ENCODE measurements at regions not wholly inside any gene's neighbourhood (a gene's known extent, or its start where the extent isn't known, plus 50 kb on each side); places are given as distances from the start of the nearest gene placed in this dataset.

DNA sequence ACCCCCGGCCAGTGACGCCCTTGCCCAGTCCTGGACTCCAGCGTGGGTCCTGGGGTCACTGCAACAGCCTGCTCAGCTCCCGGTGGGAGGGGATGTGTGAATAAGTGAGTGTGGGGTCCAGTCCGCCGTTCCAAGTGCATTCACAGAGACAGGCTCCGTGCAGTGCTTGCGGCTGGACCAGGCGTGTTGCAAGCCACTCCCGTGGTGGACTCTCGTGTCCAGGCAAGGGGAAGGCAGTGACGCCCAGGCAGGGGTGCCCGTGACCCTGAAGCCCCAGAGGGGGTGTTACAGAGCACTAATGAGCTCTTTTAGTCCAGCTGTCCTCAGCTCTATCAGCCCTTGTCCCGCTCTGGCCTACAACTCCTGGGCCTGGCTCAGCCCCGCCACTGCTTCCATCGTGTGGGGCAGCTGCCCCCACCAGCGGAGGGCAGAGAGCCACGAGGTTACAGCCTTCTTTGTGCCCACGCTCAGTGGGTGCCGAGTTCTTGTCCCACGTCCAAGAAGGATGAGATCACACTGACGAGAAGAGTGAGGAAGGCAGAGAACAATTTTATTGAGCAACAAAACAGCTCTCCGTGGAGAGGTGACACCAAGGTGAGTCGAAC is 1807.5 kb downstream of the LRRC4C start:
- ChIA-PET CTCF (no interaction called here), RAD21 (ENCODE audit: unreplicated experiment) (no interaction called here), POLR2A (no interaction called here), SMC1A (ENCODE audit: uncharacterized antibody, unreplicated experiment) (no interaction called here)
- Histone ChIP-seq H3K4me3 (no peak overlapping the region), H3K9me3 (replicated peaks; ENCODE audit: control insufficient read depth, insufficient read depth, low read length) (no peaks in the 10 kb centered on the region), H4K20me1 (ENCODE audit: control insufficient read depth, insufficient read depth) (no peaks in the 10 kb centered on the region), H3K27ac (ENCODE audit: control insufficient read depth, insufficient read depth) (no peak overlapping the region), H3K79me2 (ENCODE audit: control insufficient read depth, insufficient read depth, low read length) (no peaks in the 10 kb centered on the region), H2AFZ (ENCODE audit: control insufficient read depth, low read depth, low read length) (no peak overlapping the region), H3K4me1 (ENCODE audit: control insufficient read depth, insufficient read depth, low read length) (no peaks in the 10 kb centered on the region), H3K9ac (ENCODE audit: control insufficient read depth, insufficient read depth, low read length) (no peak overlapping the region), H3K27me3 (replicated peaks in 1 of 2; ENCODE audit: control insufficient read depth in 2 of 2, insufficient read depth in 2 of 2, low read length in 1 of 2) (no peaks in the 10 kb centered on the region), H3K36me3 (ENCODE audit: control insufficient read depth in 2 of 2, insufficient read depth in 2 of 2, low read length in 1 of 2) (no peaks in the 10 kb centered on the region), H3K4me2 (ENCODE audit: control insufficient read depth, insufficient read depth) (no peak overlapping the region)
- 25% methylated on average over 23 of the region's 24 CpGs for WGBS (ENCODE audit: insufficient coverage, insufficient replicate concordance, low lambda C conversion rate, missing lambda C conversion rate)
- ATAC-seq (no peak), DNase-seq (ENCODE audit: low read depth, low spot score) (no peak), FAIRE-seq (no peak)
- no TSS peak for BruUV-seq (replicated peaks)
- intact Hi-C loops (cut with micrococcal nuclease; ENCODE audit: unreplicated experiment), result no loop called here
- in situ Hi-C loops (cut with MboI), result no loop called here
- no peak for TF ChIP-seq POLR2AphosphoS5 (IDR thresholded peaks at IDR 0.05; ENCODE audit: low read length)

DNA sequence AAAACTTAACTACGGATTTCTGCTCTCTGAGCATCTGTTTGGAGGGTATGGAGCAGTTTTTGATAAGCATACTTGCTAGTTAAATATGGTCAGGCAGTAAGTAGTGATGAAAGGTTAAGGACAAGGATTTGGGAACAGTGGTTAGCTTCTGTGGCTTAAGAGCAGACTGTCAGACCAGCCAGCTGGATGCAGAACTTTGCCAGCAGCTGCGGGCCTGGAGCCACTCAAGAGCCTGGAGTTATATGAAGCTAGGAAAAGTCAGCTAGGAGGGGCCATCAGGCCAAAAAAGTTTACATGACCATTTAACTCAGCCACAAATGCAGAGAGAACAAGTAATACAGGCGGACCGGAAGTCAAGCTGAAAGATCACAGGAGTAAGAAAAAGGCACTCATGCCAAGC is 1817.7 kb downstream of the LRRC4C start:
- Histone ChIP-seq H3K4me3 (no peak overlapping the region), H3K36me3 (ENCODE audit: control insufficient read depth in 2 of 2, insufficient read depth in 2 of 2, low read length in 1 of 2) (no peaks in the 10 kb centered on the region), H3K79me2 (ENCODE audit: control insufficient read depth, insufficient read depth, low read length) (no peaks in the 10 kb centered on the region), H3K27me3 (replicated peaks in 1 of 2; ENCODE audit: control insufficient read depth in 2 of 2, insufficient read depth in 2 of 2, low read length in 1 of 2) (no peaks in the 10 kb centered on the region), H3K27ac (ENCODE audit: control insufficient read depth, insufficient read depth) (no peak overlapping the region), H2AFZ (ENCODE audit: control insufficient read depth, low read depth, low read length) (no peak overlapping the region), H3K4me2 (ENCODE audit: control insufficient read depth, insufficient read depth) (no peak overlapping the region), H3K9me3 (replicated peaks; ENCODE audit: control insufficient read depth, insufficient read depth, low read length) (no peaks in the 10 kb centered on the region), H4K20me1 (ENCODE audit: control insufficient read depth, insufficient read depth) (no peaks in the 10 kb centered on the region), H3K9ac (ENCODE audit: control insufficient read depth, insufficient read depth, low read length) (no peak overlapping the region), H3K4me1 (ENCODE audit: control insufficient read depth, insufficient read depth, low read length) (no peaks in the 10 kb centered on the region)
- RAD21 ChIA-PET (ENCODE audit: unreplicated experiment), result no interaction called here
- no peak for ATAC-seq
- no peak for FAIRE-seq
- POLR2A ChIA-PET, result no interaction called here
- BruUV-seq (replicated peaks), result no TSS peak
- in situ Hi-C loops (cut with MboI) (no loop called here), intact Hi-C loops (cut with micrococcal nuclease; ENCODE audit: unreplicated experiment) (no loop called here)
- 57% methylated on average over 4 of the region's 4 CpGs for WGBS (ENCODE audit: insufficient coverage, insufficient replicate concordance, low lambda C conversion rate, missing lambda C conversion rate)
- DNase-seq (ENCODE audit: low read depth, low spot score), result no peak
- CTCF ChIA-PET, result no interaction called here
- SMC1A ChIA-PET (ENCODE audit: uncharacterized antibody, unreplicated experiment), result interaction anchor here (1.5 to 2.0 kb wide), 2 partner anchors 13 to 59 kb away, joined by 3 to 4 read pairs; no protein-coding TSS in a partner anchor
- TF ChIP-seq FOS (IDR thresholded peaks at IDR 0.05; ENCODE audit: borderline replicate concordance, extremely low read depth, insufficient read length) (no peak), KDM1A (IDR thresholded peaks at IDR 0.05; ENCODE audit: borderline replicate concordance) (no peak), ZBED1 (IDR thresholded peaks at IDR 0.05; ENCODE audit: borderline replicate concordance) (no peak), EZH2 (IDR thresholded peaks at IDR 0.05; ENCODE audit: borderline replicate concordance, control insufficient read depth, low read depth, low read length) (no peak), IKZF1 (conservative IDR thresholded peaks at IDR 0.05) (no peak)
- TF ChIP-seq, protein P1, sequence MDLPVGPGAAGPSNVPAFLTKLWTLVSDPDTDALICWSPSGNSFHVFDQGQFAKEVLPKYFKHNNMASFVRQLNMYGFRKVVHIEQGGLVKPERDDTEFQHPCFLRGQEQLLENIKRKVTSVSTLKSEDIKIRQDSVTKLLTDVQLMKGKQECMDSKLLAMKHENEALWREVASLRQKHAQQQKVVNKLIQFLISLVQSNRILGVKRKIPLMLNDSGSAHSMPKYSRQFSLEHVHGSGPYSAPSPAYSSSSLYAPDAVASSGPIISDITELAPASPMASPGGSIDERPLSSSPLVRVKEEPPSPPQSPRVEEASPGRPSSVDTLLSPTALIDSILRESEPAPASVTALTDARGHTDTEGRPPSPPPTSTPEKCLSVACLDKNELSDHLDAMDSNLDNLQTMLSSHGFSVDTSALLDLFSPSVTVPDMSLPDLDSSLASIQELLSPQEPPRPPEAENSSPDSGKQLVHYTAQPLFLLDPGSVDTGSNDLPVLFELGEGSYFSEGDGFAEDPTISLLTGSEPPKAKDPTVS (IDR thresholded peaks at IDR 0.05; ENCODE audit: low read depth, low read length), result no peak
- TF ChIP-seq, protein P2, sequence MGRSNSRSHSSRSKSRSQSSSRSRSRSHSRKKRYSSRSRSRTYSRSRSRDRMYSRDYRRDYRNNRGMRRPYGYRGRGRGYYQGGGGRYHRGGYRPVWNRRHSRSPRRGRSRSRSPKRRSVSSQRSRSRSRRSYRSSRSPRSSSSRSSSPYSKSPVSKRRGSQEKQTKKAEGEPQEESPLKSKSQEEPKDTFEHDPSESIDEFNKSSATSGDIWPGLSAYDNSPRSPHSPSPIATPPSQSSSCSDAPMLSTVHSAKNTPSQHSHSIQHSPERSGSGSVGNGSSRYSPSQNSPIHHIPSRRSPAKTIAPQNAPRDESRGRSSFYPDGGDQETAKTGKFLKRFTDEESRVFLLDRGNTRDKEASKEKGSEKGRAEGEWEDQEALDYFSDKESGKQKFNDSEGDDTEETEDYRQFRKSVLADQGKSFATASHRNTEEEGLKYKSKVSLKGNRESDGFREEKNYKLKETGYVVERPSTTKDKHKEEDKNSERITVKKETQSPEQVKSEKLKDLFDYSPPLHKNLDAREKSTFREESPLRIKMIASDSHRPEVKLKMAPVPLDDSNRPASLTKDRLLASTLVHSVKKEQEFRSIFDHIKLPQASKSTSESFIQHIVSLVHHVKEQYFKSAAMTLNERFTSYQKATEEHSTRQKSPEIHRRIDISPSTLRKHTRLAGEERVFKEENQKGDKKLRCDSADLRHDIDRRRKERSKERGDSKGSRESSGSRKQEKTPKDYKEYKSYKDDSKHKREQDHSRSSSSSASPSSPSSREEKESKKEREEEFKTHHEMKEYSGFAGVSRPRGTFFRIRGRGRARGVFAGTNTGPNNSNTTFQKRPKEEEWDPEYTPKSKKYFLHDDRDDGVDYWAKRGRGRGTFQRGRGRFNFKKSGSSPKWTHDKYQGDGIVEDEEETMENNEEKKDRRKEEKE (IDR thresholded peaks at IDR 0.05), result no peak
